Suprapubic skin (tissue), 3 donors: ENCODE measurements at regions not wholly inside any gene's neighbourhood (a gene's known extent, or its start where the extent isn't known, plus 50 kb on each side); places are given as distances from the start of the nearest gene placed in this dataset.

ENCODE experiments used
- EP300 ChIP-seq: sonication (generic); formaldehyde crosslinking; IDR thresholded peaks from one replicate; pipeline ENCODE4 v1.6.1; 2017; ENCODE audit warnings: antibody characterized with exemption
- POLR2A ChIP-seq, 2 donors: fragments of 450-650 bp; IDR thresholded peaks; one replicate each; pipeline ENCODE4 v1.6.1; 2017; ENCODE audit warnings: antibody characterized with exemption in 2 of 2, mild to moderate bottlenecking in 2 of 2, moderate library complexity in 2 of 2
- TF ChIP-seq, protein P1 (sequence below), 2 donors: fragments of 200-600 bp in 1 of 2; fragments of 450-650 bp in 1 of 2; sonication (generic) in 1 of 2; IDR thresholded peaks; one replicate each; pipeline ENCODE4 v1.5.1; 2016 to 2019; ENCODE audit warnings: antibody characterized with exemption in 2 of 2, mild to moderate bottlenecking in 1 of 2, moderate library complexity in 1 of 2

DNA sequence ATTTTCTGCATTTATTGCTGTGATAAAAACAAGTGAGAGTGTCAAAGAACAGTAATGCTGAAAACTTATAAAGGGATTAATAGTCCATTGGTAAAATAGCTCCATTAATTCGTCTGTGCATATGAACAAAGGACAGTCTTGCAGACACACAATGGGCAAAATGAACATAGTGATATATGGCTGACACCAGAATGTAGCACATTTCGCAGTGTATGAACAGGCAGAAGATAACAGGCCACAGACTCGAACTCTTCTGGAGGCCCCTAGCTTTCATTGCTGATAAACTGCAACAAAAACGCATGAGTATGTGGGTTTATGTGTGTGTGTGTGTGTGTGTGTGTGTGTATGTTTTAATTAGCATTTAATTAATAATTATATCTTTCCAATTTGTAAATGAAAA lies 354.8 kb downstream of the TAF11L14 start:
- TF ChIP-seq, protein P1, sequence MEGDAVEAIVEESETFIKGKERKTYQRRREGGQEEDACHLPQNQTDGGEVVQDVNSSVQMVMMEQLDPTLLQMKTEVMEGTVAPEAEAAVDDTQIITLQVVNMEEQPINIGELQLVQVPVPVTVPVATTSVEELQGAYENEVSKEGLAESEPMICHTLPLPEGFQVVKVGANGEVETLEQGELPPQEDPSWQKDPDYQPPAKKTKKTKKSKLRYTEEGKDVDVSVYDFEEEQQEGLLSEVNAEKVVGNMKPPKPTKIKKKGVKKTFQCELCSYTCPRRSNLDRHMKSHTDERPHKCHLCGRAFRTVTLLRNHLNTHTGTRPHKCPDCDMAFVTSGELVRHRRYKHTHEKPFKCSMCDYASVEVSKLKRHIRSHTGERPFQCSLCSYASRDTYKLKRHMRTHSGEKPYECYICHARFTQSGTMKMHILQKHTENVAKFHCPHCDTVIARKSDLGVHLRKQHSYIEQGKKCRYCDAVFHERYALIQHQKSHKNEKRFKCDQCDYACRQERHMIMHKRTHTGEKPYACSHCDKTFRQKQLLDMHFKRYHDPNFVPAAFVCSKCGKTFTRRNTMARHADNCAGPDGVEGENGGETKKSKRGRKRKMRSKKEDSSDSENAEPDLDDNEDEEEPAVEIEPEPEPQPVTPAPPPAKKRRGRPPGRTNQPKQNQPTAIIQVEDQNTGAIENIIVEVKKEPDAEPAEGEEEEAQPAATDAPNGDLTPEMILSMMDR (IDR thresholded peaks at IDR 0.05): no peak
- TF ChIP-seq POLR2A (IDR thresholded peaks at IDR 0.05) (no peak), EP300 (no peak)
